HG02943 (cell line): ENCODE measurements at regions not wholly inside any gene's neighbourhood (a gene's known extent, or its start where the extent isn't known, plus 50 kb on each side); places are given as distances from the start of the nearest gene placed in this dataset.
"Not testable (repeated sequence)": the region's sequence is repeated elsewhere in the genome, so short reads cannot be mapped to it uniquely, and the experiment has no call there.

ENCODE experiments used
- ATAC-seq: cut with Tn5 transposase; IDR thresholded peaks from one replicate; pipeline ENCODE4 v1.9.1; 2021; ENCODE audit warnings: mild to moderate bottlenecking, low read depth, moderate library complexity; ENCODE audit not compliant: unreplicated experiment

- no peak for ATAC-seq
These were observed 226.4 kb upstream of the ISL1 start for GRCh38 chr5:51156838-51157237.

GRCh38 chr5:51159164-51159563 is 224.1 kb upstream of the ISL1 start:
- ATAC-seq: no peak

- no peak for ATAC-seq
These were observed 223.6 kb upstream of the ISL1 start for GRCh38 chr5:51159606-51160005.

- ATAC-seq: no peak
These were observed 221.0 kb upstream of the ISL1 start for GRCh38 chr5:51162245-51162644.

- ATAC-seq: not testable (repeated sequence)
These were observed 217.6 kb upstream of the ISL1 start for GRCh38 chr5:51165621-51166020.

- ATAC-seq: no peak
These were observed 210.2 kb upstream of the ISL1 start for GRCh38 chr5:51172903-51173626.

- ATAC-seq: no peak
These were observed 201.9 kb upstream of the ISL1 start for GRCh38 chr5:51181208-51181894.

GRCh38 chr5:51185850-51186329 is 197.4 kb upstream of the ISL1 start:
- no peak for ATAC-seq

GRCh38 chr5:51188001-51188591 is 195.2 kb upstream of the ISL1 start:
- no peak for ATAC-seq

- no peak for ATAC-seq
These were observed 188.6 kb upstream of the ISL1 start for GRCh38 chr5:51194671-51195070.

- ATAC-seq: no peak
These were observed 182.2 kb upstream of the ISL1 start for GRCh38 chr5:51201024-51201423.

- no peak for ATAC-seq
These were observed 181.5 kb upstream of the ISL1 start for GRCh38 chr5:51201708-51202107.

- no peak for ATAC-seq
These were observed 181.1 kb upstream of the ISL1 start for GRCh38 chr5:51202161-51202560.

- ATAC-seq: no peak
These were observed 179.7 kb upstream of the ISL1 start for GRCh38 chr5:51203598-51203997.

GRCh38 chr5:51208296-51208695 is 175.0 kb upstream of the ISL1 start:
- no peak for ATAC-seq

GRCh38 chr5:51214746-51215145 is 168.5 kb upstream of the ISL1 start:
- ATAC-seq: no peak

GRCh38 chr5:51225789-51226742 is 157.2 kb upstream of the ISL1 start:
- ATAC-seq: no peak

GRCh38 chr5:51227963-51228470 is 155.2 kb upstream of the ISL1 start:
- no peak for ATAC-seq

GRCh38 chr5:51230336-51230735 is 152.9 kb upstream of the ISL1 start:
- ATAC-seq: no peak

- ATAC-seq: no peak
These were observed 140.8 kb upstream of the ISL1 start for GRCh38 chr5:51242456-51242855.
